ENCODE measurements at regions not wholly inside any gene's neighbourhood (a gene's known extent, or its start where the extent isn't known, plus 50 kb on each side); places are given as distances from the start of the nearest gene placed in this dataset.

GRCh38 chr18:78549971-78550370 lies 429.6 kb upstream of the SALL3 start:
- DNase-seq (ENCODE audit: low read depth): no peak
- H3K4me3 ChIP-seq (ENCODE audit: low read depth, low read length): no peak overlapping the region
- no peak for TF ChIP-seq CTCF (IDR thresholded peaks at IDR 0.05; ENCODE audit: insufficient read depth, low read length)

GRCh38 chr18:78554944-78555608 lies 424.5 kb upstream of the SALL3 start:
- TF ChIP-seq CTCF (IDR thresholded peaks at IDR 0.05; ENCODE audit: insufficient read depth, low read length): no peak
- no peak overlapping the region for H3K4me3 ChIP-seq (ENCODE audit: low read depth, low read length)
- no peak for DNase-seq (ENCODE audit: low read depth)

DNA sequence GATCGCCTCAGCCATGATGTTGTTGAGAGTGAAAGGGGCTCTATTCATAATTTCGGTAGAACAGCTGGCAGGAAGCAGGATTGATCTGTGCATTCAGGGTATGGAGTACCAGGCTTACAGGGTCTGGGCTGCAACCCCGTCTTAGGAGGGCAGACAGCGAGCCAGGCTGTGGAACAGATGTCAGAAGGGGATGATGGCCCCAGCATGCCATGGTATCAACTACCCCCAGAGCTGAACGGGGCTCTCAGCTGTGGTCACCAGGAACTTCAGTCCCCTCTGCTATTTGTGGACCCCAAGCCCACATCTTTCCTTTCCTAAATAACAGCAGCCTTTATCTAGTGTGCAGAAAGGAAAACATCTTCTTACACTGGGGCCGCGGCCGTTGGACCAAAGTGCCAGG lies 422.2 kb upstream of the SALL3 start:
- no peak overlapping the region for H3K4me3 ChIP-seq (ENCODE audit: low read depth, low read length)
- no peak for DNase-seq (ENCODE audit: low read depth)
- no peak for TF ChIP-seq CTCF (IDR thresholded peaks at IDR 0.05; ENCODE audit: insufficient read depth, low read length)

- DNase-seq (ENCODE audit: low read depth): no peak
- no peak overlapping the region for H3K4me3 ChIP-seq (ENCODE audit: low read depth, low read length)
- TF ChIP-seq CTCF (IDR thresholded peaks at IDR 0.05; ENCODE audit: insufficient read depth, low read length): no peak
Measured at GRCh38 chr18:78558101-78558810, 421.4 kb upstream of the SALL3 start.

- TF ChIP-seq CTCF (IDR thresholded peaks at IDR 0.05; ENCODE audit: insufficient read depth, low read length): no peak
- no peak overlapping the region for H3K4me3 ChIP-seq (ENCODE audit: low read depth, low read length)
- no peak for DNase-seq (ENCODE audit: low read depth)
Measured at GRCh38 chr18:78558948-78559347, 420.7 kb upstream of the SALL3 start.

GRCh38 chr18:78559584-78559983 lies 420.0 kb upstream of the SALL3 start:
- H3K4me3 ChIP-seq (ENCODE audit: low read depth, low read length): no peak overlapping the region
- TF ChIP-seq CTCF (IDR thresholded peaks at IDR 0.05; ENCODE audit: insufficient read depth, low read length): no peak
- no peak for DNase-seq (ENCODE audit: low read depth)

Measured in fibroblast of the aortic adventitia (primary cell).